GM23338 (cell line): ENCODE measurements at regions not wholly inside any gene's neighbourhood (a gene's known extent, or its start where the extent isn't known, plus 50 kb on each side); places are given as distances from the start of the nearest gene placed in this dataset.
"Not testable (repeated sequence)": the region's sequence is repeated elsewhere in the genome, so short reads cannot be mapped to it uniquely, and the experiment has no call there.

Experiments
- ATAC-seq: fragments of 200-7000 bp; cut with Tn5 transposase; 3 replicates; pipeline ENCODE4 v1.9.1; 2020
- DNase-seq: peaks from one replicate; pipeline ENCODE4 v3.0.0-alpha.2; 2015; ENCODE audit warnings: low spot score
- H2AFZ ChIP-seq: fragments of 200-600 bp; sonication (generic); 2 replicates; pipeline ENCODE4 v1.8.0; 2016; ENCODE audit warnings: antibody characterized with exemption, mild to moderate bottlenecking, moderate library complexity
- H3F3A ChIP-seq: fragments of 200-600 bp; sonication (generic); replicated peaks from 2 replicates; pipeline ENCODE4 v1.8.0; 2017; ENCODE audit warnings: antibody characterized with exemption, mixed run types, low read depth
- H3K27ac ChIP-seq: fragments of 200-600 bp; sonication (generic); 2 replicates; pipeline ENCODE4 v1.6.1; 2016; ENCODE audit warnings: low read depth
- H3K27me3 ChIP-seq: fragments of 200-600 bp; sonication (generic); 2 replicates; pipeline ENCODE4 v1.8.0; 2016; ENCODE audit warnings: mild to moderate bottlenecking, mixed run types, moderate library complexity; ENCODE audit not compliant: insufficient read depth
- H3K36me3 ChIP-seq: fragments of 200-600 bp; sonication (generic); 2 replicates; pipeline ENCODE4 v1.8.0; 2016; ENCODE audit warnings: mild to moderate bottlenecking; ENCODE audit not compliant: insufficient read depth
- H3K4me1 ChIP-seq: fragments of 200-600 bp; sonication (generic); 2 replicates; pipeline ENCODE4 v1.8.0; 2016; ENCODE audit warnings: mild to moderate bottlenecking, moderate library complexity; ENCODE audit not compliant: insufficient read depth
- H3K4me2 ChIP-seq: fragments of 200-600 bp; sonication (generic); 2 replicates; pipeline ENCODE4 v1.7.1; 2017; ENCODE audit warnings: mixed run types
- H3K4me3 ChIP-seq: fragments of 200-600 bp; sonication (generic); 2 replicates; pipeline ENCODE4 v1.6.1; 2016; ENCODE audit warnings: mixed run types
- H3K79me2 ChIP-seq: fragments of 200-600 bp; sonication (generic); replicated peaks from 2 replicates; pipeline ENCODE4 v1.8.0; 2017; ENCODE audit warnings: mild to moderate bottlenecking; ENCODE audit not compliant: insufficient read depth
- H3K9me2 ChIP-seq: fragments of 200-600 bp; sonication (generic); 2 replicates; pipeline ENCODE4 v1.8.0; 2017; ENCODE audit not compliant: insufficient read depth
- H4K20me1 ChIP-seq: fragments of 200-600 bp; sonication (generic); replicated peaks from 2 replicates; pipeline ENCODE4 v1.8.0; 2017; ENCODE audit warnings: mild to moderate bottlenecking; ENCODE audit not compliant: insufficient read depth
- H3K27ac Mint-ChIP-seq: 2 replicates; pipeline ENCODE4 v1.8.0; 2020; ENCODE audit warnings: inconsistent platforms, mild to moderate bottlenecking, moderate library complexity, mixed read lengths
- H3K27me3 Mint-ChIP-seq: 3 replicates; pipeline ENCODE4 v1.8.0; 2022; ENCODE audit warnings: low read depth, mild to moderate bottlenecking, moderate library complexity, mixed read lengths, inconsistent platforms; ENCODE audit not compliant: insufficient read depth, poor library complexity
- H3K36me3 Mint-ChIP-seq: 3 replicates; pipeline ENCODE4 v1.8.0; 2021; ENCODE audit warnings: low read depth, mild to moderate bottlenecking, inconsistent platforms, moderate library complexity, mixed read lengths
- H3K4me1 Mint-ChIP-seq: 3 replicates; pipeline ENCODE4 v1.8.0; 2020; ENCODE audit warnings: mild to moderate bottlenecking, inconsistent platforms, mixed read lengths
- H3K4me3 Mint-ChIP-seq: 3 replicates; pipeline ENCODE4 v1.8.0; 2021; ENCODE audit warnings: moderate library complexity, mild to moderate bottlenecking, inconsistent platforms, mixed read lengths
- H3K9me3 Mint-ChIP-seq: 3 replicates; pipeline ENCODE4 v1.8.0; 2020; ENCODE audit warnings: moderate library complexity, mild to moderate bottlenecking, inconsistent platforms, mixed read lengths
- CREB1 ChIP-seq: fragments of 250-450 bp; sonication (Bioruptor Pico); IDR thresholded peaks from 2 replicates; pipeline ENCODE4 v1.5.0; 2020; ENCODE audit warnings: low read depth, mild to moderate bottlenecking, moderate library complexity
- ETS1 ChIP-seq: IDR thresholded peaks from 2 replicates; pipeline ENCODE4 v1.6.1; 2016; ENCODE audit warnings: antibody characterized with exemption
- POLR2AphosphoS5 ChIP-seq: IDR thresholded peaks from 2 replicates; pipeline ENCODE4 v1.6.1; 2016; ENCODE audit warnings: antibody characterized with exemption, low read depth
- STAT1 ChIP-seq: IDR thresholded peaks from one replicate; pipeline ENCODE4 v1.6.1; 2016; ENCODE audit warnings: antibody characterized with exemption; ENCODE audit not compliant: unreplicated experiment
- ZNF114 ChIP-seq: fragments of 250-450 bp; sonication (Bioruptor Pico); IDR thresholded peaks from 2 replicates; pipeline ENCODE4 v1.5.0; 2020; ENCODE audit warnings: mild to moderate bottlenecking, moderate library complexity
- ZNF331 ChIP-seq: fragments of 250-450 bp; sonication (Bioruptor Pico); IDR thresholded peaks from 2 replicates; pipeline ENCODE4 v1.5.0; 2020; ENCODE audit warnings: low read depth, mild to moderate bottlenecking, moderate library complexity
- TF ChIP-seq, protein P1 (sequence below): fragments of 250-450 bp; sonication (Bioruptor Pico); IDR thresholded peaks from 2 replicates; pipeline ENCODE4 v1.5.0; 2020; ENCODE audit warnings: mild to moderate bottlenecking, moderate library complexity
- TF ChIP-seq, protein P2 (sequence below), 2 experiments: fragments of 200-600 bp in 1 of 2; sonication (generic) in 1 of 2; conservative IDR thresholded peaks; 2 replicates each; pipeline versions ENCODE4 v1.5.1 to v1.6.1; 2016 to 2017; ENCODE audit warnings: antibody characterized with exemption in 2 of 2, low read depth in 2 of 2, mild to moderate bottlenecking in 2 of 2, moderate library complexity in 1 of 2

DNA sequence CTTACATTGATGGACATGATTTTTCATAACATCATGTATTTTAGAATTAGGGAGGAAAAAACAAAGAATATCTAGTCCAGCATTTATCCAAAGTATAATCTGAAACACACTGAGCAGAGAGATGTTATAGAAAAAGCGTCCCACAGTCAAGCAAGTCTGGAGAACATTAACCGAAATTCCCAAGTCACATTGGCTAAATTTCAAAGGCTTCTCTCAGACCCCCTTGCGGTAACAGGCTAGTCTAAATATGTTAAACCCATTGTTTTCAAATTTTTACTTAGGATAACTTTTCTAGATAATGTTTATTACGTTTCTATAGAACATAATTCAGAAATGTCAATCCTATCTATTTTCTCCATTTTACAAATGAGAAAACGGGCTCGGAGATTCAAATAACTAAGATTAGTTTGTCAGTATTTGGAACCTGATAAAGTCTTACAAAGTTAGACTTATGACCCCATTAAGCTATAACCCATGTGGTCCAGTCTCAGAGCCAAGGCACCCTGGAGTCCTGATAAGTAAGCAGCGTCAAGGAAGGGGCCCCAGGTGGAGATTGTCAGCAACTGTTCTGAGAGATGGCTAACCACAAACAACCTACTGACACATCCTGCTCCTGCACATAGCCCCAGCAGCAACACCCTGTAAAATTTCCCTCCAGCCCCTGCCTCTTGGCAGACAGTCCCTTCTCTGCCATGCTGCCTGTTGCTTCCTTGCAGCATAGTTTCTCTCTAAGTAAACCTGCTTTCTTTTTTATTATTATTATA lies 220.6 kb upstream of the TMEM260 start (continued):
- TF ChIP-seq, protein P1, sequence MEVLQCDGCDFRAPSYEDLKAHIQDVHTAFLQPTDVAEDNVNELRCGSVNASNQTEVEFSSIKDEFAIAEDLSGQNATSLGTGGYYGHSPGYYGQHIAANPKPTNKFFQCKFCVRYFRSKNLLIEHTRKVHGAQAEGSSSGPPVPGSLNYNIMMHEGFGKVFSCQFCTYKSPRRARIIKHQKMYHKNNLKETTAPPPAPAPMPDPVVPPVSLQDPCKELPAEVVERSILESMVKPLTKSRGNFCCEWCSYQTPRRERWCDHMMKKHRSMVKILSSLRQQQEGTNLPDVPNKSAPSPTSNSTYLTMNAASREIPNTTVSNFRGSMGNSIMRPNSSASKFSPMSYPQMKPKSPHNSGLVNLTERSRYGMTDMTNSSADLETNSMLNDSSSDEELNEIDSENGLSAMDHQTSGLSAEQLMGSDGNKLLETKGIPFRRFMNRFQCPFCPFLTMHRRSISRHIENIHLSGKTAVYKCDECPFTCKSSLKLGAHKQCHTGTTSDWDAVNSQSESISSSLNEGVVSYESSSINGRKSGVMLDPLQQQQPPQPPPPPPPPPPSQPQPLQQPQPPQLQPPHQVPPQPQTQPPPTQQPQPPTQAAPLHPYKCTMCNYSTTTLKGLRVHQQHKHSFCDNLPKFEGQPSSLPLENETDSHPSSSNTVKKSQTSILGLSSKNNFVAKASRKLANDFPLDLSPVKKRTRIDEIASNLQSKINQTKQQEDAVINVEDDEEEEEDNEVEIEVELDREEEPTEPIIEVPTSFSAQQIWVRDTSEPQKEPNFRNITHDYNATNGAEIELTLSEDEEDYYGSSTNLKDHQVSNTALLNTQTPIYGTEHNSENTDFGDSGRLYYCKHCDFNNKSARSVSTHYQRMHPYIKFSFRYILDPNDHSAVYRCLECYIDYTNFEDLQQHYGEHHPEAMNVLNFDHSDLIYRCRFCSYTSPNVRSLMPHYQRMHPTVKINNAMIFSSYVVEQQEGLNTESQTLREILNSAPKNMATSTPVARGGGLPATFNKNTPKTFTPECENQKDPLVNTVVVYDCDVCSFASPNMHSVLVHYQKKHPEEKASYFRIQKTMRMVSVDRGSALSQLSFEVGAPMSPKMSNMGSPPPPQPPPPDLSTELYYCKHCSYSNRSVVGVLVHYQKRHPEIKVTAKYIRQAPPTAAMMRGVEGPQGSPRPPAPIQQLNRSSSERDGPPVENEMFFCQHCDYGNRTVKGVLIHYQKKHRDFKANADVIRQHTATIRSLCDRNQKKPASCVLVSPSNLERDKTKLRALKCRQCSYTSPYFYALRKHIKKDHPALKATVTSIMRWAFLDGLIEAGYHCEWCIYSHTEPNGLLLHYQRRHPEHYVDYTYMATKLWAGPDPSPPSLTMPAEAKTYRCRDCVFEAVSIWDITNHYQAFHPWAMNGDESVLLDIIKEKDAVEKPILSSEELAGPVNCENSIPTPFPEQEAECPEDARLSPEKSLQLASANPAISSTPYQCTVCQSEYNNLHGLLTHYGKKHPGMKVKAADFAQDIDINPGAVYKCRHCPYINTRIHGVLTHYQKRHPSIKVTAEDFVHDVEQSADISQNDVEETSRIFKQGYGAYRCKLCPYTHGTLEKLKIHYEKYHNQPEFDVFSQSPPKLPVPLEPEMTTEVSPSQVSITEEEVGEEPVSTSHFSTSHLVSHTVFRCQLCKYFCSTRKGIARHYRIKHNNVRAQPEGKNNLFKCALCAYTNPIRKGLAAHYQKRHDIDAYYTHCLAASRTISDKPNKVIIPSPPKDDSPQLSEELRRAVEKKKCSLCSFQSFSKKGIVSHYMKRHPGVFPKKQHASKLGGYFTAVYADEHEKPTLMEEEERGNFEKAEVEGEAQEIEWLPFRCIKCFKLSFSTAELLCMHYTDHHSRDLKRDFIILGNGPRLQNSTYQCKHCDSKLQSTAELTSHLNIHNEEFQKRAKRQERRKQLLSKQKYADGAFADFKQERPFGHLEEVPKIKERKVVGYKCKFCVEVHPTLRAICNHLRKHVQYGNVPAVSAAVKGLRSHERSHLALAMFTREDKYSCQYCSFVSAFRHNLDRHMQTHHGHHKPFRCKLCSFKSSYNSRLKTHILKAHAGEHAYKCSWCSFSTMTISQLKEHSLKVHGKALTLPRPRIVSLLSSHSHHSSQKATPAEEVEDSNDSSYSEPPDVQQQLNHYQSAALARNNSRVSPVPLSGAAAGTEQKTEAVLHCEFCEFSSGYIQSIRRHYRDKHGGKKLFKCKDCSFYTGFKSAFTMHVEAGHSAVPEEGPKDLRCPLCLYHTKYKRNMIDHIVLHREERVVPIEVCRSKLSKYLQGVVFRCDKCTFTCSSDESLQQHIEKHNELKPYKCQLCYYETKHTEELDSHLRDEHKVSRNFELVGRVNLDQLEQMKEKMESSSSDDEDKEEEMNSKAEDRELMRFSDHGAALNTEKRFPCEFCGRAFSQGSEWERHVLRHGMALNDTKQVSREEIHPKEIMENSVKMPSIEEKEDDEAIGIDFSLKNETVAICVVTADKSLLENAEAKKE, result no peak

DNA sequence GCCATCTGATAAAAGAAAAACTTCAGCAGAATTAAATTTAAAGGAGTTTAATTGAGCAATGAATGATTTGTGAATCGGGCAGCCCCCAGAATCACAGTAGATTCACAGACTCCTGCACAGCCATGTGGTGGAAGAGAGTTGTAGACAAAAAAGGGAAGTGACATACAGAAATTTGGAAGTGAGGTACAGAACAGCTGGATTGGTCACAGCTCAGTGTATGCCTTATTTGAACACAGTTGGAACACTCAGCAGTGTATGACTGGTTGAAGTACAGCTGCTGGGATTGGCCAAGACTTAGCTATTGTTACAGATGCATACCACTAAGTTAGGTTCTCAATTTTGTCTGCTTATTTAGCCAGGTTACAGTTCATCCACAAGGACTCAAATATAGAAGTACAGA lies 213.9 kb upstream of the TMEM260 start:
- not testable (repeated sequence) for H3K36me3 ChIP-seq, H3K36me3 Mint-ChIP-seq, ATAC-seq, H3K9me2 ChIP-seq, DNase-seq, H3K4me2 ChIP-seq, H4K20me1 ChIP-seq, H3F3A ChIP-seq, H3K4me3 ChIP-seq, H3K27me3 ChIP-seq, H3K9me3 Mint-ChIP-seq, H3K4me1 ChIP-seq, H3K27ac ChIP-seq, H3K79me2 ChIP-seq, H3K4me3 Mint-ChIP-seq, H3K27me3 Mint-ChIP-seq, H3K27ac Mint-ChIP-seq, H2AFZ ChIP-seq, H3K4me1 Mint-ChIP-seq

GRCh38 chr14:56367416-56367815 lies 212.2 kb upstream of the TMEM260 start:
- DNase-seq (no peak), ATAC-seq (no peak)
- Histone ChIP-seq H3K4me3 (no peak overlapping the region), H3K36me3 (no peaks in the 10 kb centered on the region; the same call in 1 of the 2 replicates), H4K20me1 (no peaks in the 10 kb centered on the region), H3F3A (no peaks in the 10 kb centered on the region), H3K79me2 (no peaks in the 10 kb centered on the region), H2AFZ (no peak overlapping the region), H3K27ac (no peak overlapping the region), H3K4me2 (no peak overlapping the region), H3K27me3 (no peaks in the 10 kb centered on the region), H3K9me2 (0 out of 2 replicates have a peak, but pooled peaks cover 6% of the 10 kb centered on the region), H3K4me1 (no peaks in the 10 kb centered on the region)
- Mint-ChIP-seq H3K4me1 (no peaks in the 10 kb centered on the region), H3K27ac (no peak overlapping the region), H3K9me3 (peaks cover 6% of the 10 kb centered on the region), H3K27me3 (no peaks in the 10 kb centered on the region), H3K36me3 (no peaks in the 10 kb centered on the region; the same call in 2 of the 3 replicates), H3K4me3 (no peak overlapping the region)
- no peak for TF ChIP-seq STAT1
- TF ChIP-seq ZNF114 (CRISPR knock-in tag), result no peak
- no peak for TF ChIP-seq CREB1 (CRISPR knock-in tag)
- TF ChIP-seq ETS1, result no peak
- TF ChIP-seq POLR2AphosphoS5, result no peak
- no peak for TF ChIP-seq ZNF331
- TF ChIP-seq, protein P2, sequence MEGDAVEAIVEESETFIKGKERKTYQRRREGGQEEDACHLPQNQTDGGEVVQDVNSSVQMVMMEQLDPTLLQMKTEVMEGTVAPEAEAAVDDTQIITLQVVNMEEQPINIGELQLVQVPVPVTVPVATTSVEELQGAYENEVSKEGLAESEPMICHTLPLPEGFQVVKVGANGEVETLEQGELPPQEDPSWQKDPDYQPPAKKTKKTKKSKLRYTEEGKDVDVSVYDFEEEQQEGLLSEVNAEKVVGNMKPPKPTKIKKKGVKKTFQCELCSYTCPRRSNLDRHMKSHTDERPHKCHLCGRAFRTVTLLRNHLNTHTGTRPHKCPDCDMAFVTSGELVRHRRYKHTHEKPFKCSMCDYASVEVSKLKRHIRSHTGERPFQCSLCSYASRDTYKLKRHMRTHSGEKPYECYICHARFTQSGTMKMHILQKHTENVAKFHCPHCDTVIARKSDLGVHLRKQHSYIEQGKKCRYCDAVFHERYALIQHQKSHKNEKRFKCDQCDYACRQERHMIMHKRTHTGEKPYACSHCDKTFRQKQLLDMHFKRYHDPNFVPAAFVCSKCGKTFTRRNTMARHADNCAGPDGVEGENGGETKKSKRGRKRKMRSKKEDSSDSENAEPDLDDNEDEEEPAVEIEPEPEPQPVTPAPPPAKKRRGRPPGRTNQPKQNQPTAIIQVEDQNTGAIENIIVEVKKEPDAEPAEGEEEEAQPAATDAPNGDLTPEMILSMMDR (conservative IDR thresholded peaks at IDR 0.05; ENCODE audit: low read depth in 2 of 2), result no peak
